ENCODE measurements at regions not wholly inside any gene's neighbourhood (a gene's known extent, or its start where the extent isn't known, plus 50 kb on each side); places are given as distances from the start of the nearest gene placed in this dataset.

DNA sequence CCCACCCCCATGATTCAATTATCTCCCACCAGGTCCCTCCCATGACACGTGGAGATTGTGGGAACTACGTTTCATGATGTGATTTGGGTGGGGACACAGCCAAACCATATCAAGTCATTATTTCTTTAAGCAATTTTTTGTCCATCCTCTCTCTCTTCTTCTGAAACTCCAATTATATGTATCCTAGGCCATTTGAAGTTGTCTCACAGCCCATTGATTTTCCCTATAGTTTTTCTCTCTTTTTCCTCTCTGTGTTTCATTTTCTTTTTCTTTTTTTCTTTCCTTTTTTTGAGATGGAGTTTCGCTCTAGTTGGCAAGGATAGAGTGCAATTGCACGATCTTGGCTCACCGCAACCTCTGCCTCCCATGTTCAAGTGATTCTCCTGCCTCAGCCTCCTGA lies 101.9 kb upstream of the CXCL14 start:
- DNase-seq (ENCODE audit: extremely low read depth, low read depth) = no peak
- TF ChIP-seq, protein P1, sequence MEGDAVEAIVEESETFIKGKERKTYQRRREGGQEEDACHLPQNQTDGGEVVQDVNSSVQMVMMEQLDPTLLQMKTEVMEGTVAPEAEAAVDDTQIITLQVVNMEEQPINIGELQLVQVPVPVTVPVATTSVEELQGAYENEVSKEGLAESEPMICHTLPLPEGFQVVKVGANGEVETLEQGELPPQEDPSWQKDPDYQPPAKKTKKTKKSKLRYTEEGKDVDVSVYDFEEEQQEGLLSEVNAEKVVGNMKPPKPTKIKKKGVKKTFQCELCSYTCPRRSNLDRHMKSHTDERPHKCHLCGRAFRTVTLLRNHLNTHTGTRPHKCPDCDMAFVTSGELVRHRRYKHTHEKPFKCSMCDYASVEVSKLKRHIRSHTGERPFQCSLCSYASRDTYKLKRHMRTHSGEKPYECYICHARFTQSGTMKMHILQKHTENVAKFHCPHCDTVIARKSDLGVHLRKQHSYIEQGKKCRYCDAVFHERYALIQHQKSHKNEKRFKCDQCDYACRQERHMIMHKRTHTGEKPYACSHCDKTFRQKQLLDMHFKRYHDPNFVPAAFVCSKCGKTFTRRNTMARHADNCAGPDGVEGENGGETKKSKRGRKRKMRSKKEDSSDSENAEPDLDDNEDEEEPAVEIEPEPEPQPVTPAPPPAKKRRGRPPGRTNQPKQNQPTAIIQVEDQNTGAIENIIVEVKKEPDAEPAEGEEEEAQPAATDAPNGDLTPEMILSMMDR (IDR thresholded peaks at IDR 0.05; ENCODE audit: low read depth, low read length) = no peak

DNA sequence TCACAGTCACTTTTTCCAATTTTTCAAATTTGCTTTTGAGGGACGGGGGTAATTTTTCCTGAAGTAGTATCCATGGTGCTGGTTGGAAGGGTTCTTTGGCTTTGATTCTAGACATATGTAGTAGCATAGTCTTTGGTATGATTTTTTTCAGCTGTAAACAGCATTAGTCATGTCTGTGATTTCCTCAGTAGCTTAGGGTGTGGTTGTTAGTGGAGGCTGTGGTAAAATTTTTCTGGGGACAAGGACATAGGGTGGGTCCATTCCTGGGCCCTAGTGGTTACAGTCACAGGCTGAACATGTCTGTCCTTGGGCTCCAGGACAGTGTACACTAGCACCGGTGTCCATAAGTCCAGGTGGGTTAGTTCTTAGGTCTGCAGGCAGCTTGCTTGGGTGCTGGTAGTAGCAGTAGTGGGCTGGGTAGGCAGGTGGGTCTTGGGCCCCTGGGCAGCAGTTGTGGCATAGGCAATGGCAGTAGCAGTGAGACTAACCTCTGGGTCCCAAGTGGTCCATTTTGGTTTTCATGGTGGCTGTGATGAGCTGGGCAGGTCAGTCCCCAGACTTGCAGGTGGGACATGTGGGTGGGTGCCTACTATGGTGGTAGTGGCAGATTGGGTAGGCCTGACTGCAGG lies 100.0 kb upstream of the CXCL14 start:
- TF ChIP-seq, protein P1 (IDR thresholded peaks at IDR 0.05; ENCODE audit: low read depth, low read length) = no peak
- DNase-seq (ENCODE audit: extremely low read depth, low read depth) = no peak

DNA sequence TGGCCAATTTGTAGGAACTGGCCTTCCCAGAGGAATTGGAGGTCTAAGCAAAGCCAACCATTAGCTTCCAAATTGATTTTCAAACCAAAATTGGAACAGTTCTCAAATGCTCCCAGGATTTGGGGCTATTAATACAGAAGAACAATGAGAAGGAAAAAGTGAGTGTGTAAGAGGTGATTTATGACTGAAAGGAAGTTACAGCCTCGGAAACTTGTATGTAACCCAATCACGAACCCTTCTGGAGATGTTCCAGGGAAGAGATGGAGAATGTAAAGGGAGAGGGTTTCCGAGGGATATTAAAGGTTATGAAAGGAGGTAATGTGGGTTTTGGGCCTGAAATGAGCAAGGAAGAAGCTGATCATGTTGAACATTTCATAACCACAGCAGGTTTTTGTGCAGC lies 93.2 kb upstream of the CXCL14 start:
- TF ChIP-seq, protein P1 (IDR thresholded peaks at IDR 0.05; ENCODE audit: low read depth, low read length) = no peak

DNA sequence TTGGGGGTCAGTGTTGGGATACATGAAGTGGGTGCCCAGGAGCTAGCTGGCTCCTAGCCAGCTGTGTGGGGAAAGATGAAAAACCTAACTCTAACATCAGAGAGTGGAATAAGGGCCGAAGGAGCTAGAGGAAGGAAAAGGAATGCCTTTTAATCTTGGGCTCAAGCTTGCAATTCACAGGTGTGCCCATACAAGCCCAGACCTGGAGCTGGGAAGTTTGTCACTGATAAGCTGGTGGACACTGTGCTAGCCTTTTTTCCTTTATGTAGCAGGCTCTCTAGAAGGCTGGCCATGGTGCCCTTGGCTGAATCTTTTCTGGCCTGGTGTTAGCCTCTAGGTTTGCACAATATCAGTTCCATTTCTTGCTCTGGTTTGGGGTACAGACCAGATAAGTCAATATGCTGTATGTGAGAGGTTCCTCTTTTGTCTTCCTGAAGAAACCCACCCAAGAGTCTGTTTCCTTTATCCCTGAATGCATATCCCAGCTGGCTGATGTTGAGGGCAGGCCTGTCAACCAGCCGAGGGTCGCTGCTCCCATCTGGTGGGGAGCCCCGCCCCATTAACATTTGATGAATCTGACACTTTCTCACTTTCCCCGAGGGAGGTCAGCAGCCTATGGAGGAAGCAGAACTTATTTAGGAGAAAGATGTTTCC lies 92.4 kb upstream of the CXCL14 start:
- no peak for DNase-seq (ENCODE audit: extremely low read depth, low read depth)
- TF ChIP-seq, protein P1 (IDR thresholded peaks at IDR 0.05; ENCODE audit: low read depth, low read length) = no peak

More for the DNA sequence above, 93.2 kb upstream of the CXCL14 start:
- DNase-seq (ENCODE audit: extremely low read depth, low read depth) = no peak

DNA sequence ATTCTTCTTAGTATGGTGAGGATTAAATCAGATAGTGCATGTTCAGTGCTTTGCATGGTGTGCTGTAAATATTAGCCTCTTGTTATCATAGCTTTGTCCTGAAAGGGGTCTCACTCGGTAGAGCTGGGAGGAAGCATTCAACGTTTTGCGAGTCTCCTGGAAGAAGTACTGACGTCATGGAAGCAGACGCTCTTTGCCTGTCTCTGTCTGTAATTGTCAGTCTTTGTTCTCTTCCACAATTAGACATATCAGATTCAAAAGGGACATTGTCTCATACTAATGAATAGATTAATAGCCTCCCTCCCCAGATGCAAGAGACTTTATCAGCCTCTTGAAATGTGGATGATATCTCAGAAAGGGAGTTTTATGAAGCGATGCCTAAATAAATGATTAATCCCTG lies 91.8 kb upstream of the CXCL14 start:
- DNase-seq (ENCODE audit: extremely low read depth, low read depth) = no peak
- TF ChIP-seq, protein P1 (IDR thresholded peaks at IDR 0.05; ENCODE audit: low read depth, low read length) = no peak

DNA sequence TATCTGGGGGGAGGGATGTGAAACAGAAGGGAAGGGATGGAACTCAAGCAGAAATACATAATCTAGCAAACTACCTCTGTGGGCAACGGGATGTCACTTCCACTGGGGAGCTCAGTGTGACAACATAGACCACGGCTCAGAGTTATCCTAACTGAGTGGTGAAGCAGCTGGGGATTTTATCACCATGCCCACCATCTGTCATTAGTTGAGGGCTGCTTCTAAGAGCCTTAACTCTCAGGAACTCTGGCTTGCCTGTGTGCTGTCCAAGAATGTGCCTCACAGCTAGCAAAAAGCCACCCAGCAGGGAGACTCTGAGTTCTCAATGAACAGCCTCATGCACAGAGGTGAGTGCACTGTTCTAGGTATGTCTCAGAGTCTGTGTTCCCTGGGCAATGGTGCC lies 90.6 kb upstream of the CXCL14 start:
- TF ChIP-seq, protein P1 (IDR thresholded peaks at IDR 0.05; ENCODE audit: low read depth, low read length) = no peak
- no peak for DNase-seq (ENCODE audit: extremely low read depth, low read depth)

DNA sequence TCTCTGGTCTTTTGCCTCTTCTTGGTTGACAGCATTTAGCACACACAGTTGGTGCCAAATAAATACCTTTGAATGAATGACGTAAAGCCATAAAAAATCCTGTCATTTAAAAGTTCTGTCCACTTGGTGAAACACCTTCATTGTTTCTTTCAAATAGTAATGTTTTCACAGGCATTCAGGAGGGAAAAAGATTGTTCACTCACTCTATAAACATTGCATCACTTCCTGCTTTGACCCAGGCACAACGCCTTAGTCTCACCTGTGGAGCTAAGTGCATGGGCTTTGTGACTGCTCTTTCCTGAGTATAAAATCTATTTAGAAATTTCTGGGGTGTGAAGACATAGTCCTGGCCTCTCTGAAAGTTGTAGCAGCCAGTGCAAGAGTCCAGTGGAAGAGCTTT lies 88.9 kb upstream of the CXCL14 start:
- no peak for DNase-seq (ENCODE audit: extremely low read depth, low read depth)
- TF ChIP-seq, protein P1 (IDR thresholded peaks at IDR 0.05; ENCODE audit: low read depth, low read length) = no peak

All from AG09319 (cell line).